GM21390 (cell line): ENCODE measurements at regions not wholly inside any gene's neighbourhood (a gene's known extent, or its start where the extent isn't known, plus 50 kb on each side); places are given as distances from the start of the nearest gene placed in this dataset.
"Not testable (repeated sequence)": the region's sequence is repeated elsewhere in the genome, so short reads cannot be mapped to it uniquely, and the experiment has no call there.

Experiments used
- ATAC-seq: cut with Tn5 transposase; IDR thresholded peaks from one replicate; pipeline ENCODE4 v1.9.1; 2021; ENCODE audit not compliant: unreplicated experiment

GRCh38 chr20:53800883-53801604, 207.4 kb upstream of the ZNF217 start:
- ATAC-seq, result no peak

GRCh38 chr20:53800418-53800817, 206.8 kb upstream of the ZNF217 start:
- no peak for ATAC-seq

GRCh38 chr20:53797085-53797484, 203.4 kb upstream of the ZNF217 start:
- no peak for ATAC-seq

- ATAC-seq, result no peak
Measured at GRCh38 chr20:53795170-53795569, 201.5 kb upstream of the ZNF217 start.

- ATAC-seq, result no peak
Measured at GRCh38 chr20:53794529-53795115, 201.0 kb upstream of the ZNF217 start.

GRCh38 chr20:53793783-53794383, 200.2 kb upstream of the ZNF217 start:
- ATAC-seq, result no peak

- no peak for ATAC-seq
Measured at GRCh38 chr20:53792946-53793536, 199.4 kb upstream of the ZNF217 start.

- ATAC-seq, result no peak
Measured at GRCh38 chr20:53789989-53790675, 196.5 kb upstream of the ZNF217 start.

GRCh38 chr20:53788253-53789022, 194.8 kb upstream of the ZNF217 start:
- no peak for ATAC-seq

GRCh38 chr20:53787491-53787931, 193.9 kb upstream of the ZNF217 start:
- not testable (repeated sequence) for ATAC-seq

GRCh38 chr20:53786445-53787267, 193.0 kb upstream of the ZNF217 start:
- ATAC-seq, result no peak

- ATAC-seq, result no peak
Measured at GRCh38 chr20:53786071-53786444, 192.4 kb upstream of the ZNF217 start.

GRCh38 chr20:53785320-53785719, 191.7 kb upstream of the ZNF217 start:
- no peak for ATAC-seq

- ATAC-seq, result no peak
Measured at GRCh38 chr20:53783768-53784167, 190.1 kb upstream of the ZNF217 start.

GRCh38 chr20:53782612-53783246, 189.1 kb upstream of the ZNF217 start:
- no peak for ATAC-seq

- ATAC-seq, result no peak
Measured at GRCh38 chr20:53779822-53780221, 186.2 kb upstream of the ZNF217 start.

GRCh38 chr20:53778736-53779135, 185.1 kb upstream of the ZNF217 start:
- no peak for ATAC-seq

GRCh38 chr20:53778041-53778516, 184.4 kb upstream of the ZNF217 start:
- no peak for ATAC-seq

GRCh38 chr20:53777402-53777801, 183.8 kb upstream of the ZNF217 start:
- not testable (repeated sequence) for ATAC-seq
